ENCODE measurements at regions not wholly inside any gene's neighbourhood (a gene's known extent, or its start where the extent isn't known, plus 50 kb on each side); places are given as distances from the start of the nearest gene placed in this dataset.

DNA sequence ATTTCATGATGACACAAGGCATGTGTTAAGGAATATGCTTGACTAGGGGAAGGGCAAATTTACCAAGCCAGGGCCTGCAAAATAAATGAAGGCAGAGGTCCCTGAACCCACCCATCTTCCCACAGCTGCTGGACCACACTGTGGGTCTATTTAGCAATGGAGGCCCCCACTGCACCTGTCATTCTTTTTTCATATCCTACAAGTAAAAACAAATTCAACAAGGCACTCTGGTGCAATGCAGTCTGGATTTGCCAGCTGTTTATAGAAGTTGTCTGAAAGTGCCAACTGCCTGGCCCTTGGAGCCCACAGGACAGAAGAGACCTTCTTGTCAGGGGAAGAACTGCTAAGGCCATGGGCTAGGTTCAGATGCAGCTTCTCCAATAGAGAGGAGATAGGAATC lies 112.8 kb upstream of the ATL2 start:
- no peak overlapping the region for H3K4me3 ChIP-seq (replicated peaks; ENCODE audit: insufficient read depth, low read length)
- no peak for TF ChIP-seq POLR2AphosphoS5 (IDR thresholded peaks at IDR 0.05; ENCODE audit: low read depth)
- TF ChIP-seq, protein P1, sequence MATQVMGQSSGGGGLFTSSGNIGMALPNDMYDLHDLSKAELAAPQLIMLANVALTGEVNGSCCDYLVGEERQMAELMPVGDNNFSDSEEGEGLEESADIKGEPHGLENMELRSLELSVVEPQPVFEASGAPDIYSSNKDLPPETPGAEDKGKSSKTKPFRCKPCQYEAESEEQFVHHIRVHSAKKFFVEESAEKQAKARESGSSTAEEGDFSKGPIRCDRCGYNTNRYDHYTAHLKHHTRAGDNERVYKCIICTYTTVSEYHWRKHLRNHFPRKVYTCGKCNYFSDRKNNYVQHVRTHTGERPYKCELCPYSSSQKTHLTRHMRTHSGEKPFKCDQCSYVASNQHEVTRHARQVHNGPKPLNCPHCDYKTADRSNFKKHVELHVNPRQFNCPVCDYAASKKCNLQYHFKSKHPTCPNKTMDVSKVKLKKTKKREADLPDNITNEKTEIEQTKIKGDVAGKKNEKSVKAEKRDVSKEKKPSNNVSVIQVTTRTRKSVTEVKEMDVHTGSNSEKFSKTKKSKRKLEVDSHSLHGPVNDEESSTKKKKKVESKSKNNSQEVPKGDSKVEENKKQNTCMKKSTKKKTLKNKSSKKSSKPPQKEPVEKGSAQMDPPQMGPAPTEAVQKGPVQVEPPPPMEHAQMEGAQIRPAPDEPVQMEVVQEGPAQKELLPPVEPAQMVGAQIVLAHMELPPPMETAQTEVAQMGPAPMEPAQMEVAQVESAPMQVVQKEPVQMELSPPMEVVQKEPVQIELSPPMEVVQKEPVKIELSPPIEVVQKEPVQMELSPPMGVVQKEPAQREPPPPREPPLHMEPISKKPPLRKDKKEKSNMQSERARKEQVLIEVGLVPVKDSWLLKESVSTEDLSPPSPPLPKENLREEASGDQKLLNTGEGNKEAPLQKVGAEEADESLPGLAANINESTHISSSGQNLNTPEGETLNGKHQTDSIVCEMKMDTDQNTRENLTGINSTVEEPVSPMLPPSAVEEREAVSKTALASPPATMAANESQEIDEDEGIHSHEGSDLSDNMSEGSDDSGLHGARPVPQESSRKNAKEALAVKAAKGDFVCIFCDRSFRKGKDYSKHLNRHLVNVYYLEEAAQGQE (IDR thresholded peaks at IDR 0.05; ENCODE audit: insufficient replicate concordance, low read depth), result no peak
- DNase-seq (ENCODE audit: low read depth in 1 of 2, low spot score in 1 of 2), result no peak
- no peak overlapping the region for H3K27ac ChIP-seq (replicated peaks)
- no peaks in the 10 kb centered on the region for H3K27me3 ChIP-seq (ENCODE audit: insufficient read depth, poor library complexity, severe bottlenecking)

DNA sequence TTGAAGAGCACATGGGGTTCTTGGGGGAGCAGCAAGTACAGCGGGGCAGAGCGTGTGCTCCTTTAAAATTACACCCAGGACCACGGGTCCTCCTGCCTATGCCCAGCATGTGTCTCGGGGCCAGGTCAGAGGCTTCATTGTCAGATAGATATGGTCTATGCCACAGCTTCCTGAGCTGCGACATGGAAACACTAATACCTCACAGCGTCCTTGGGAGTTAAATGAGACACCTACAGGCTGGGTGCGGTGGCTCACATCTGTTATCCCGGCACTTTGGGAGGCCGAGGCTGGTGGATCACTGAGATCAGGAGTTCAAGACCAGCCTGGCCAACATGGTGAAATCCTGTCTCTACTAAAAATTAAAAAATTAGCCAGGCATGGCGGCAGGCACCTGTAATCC lies 110.8 kb upstream of the ATL2 start:
- Histone ChIP-seq H3K4me3 (replicated peaks; ENCODE audit: insufficient read depth, low read length) (no peak overlapping the region), H3K27me3 (ENCODE audit: insufficient read depth, poor library complexity, severe bottlenecking) (no peaks in the 10 kb centered on the region), H3K27ac (replicated peaks) (no peak overlapping the region)
- TF ChIP-seq GABPA (IDR thresholded peaks at IDR 0.05; ENCODE audit: low read depth) (no peak), SPI1 (IDR thresholded peaks at IDR 0.05; ENCODE audit: borderline replicate concordance, low read depth) (no peak), POLR2AphosphoS5 (IDR thresholded peaks at IDR 0.05; ENCODE audit: low read depth) (no peak)
- TF ChIP-seq, protein P1 (IDR thresholded peaks at IDR 0.05; ENCODE audit: insufficient replicate concordance, low read depth), result no peak
- TF ChIP-seq, protein P2, sequence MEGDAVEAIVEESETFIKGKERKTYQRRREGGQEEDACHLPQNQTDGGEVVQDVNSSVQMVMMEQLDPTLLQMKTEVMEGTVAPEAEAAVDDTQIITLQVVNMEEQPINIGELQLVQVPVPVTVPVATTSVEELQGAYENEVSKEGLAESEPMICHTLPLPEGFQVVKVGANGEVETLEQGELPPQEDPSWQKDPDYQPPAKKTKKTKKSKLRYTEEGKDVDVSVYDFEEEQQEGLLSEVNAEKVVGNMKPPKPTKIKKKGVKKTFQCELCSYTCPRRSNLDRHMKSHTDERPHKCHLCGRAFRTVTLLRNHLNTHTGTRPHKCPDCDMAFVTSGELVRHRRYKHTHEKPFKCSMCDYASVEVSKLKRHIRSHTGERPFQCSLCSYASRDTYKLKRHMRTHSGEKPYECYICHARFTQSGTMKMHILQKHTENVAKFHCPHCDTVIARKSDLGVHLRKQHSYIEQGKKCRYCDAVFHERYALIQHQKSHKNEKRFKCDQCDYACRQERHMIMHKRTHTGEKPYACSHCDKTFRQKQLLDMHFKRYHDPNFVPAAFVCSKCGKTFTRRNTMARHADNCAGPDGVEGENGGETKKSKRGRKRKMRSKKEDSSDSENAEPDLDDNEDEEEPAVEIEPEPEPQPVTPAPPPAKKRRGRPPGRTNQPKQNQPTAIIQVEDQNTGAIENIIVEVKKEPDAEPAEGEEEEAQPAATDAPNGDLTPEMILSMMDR (IDR thresholded peaks at IDR 0.05; ENCODE audit: insufficient read depth, low read length), result no peak
- DNase-seq (ENCODE audit: low read depth in 1 of 2, low spot score in 1 of 2), result no peak

DNA sequence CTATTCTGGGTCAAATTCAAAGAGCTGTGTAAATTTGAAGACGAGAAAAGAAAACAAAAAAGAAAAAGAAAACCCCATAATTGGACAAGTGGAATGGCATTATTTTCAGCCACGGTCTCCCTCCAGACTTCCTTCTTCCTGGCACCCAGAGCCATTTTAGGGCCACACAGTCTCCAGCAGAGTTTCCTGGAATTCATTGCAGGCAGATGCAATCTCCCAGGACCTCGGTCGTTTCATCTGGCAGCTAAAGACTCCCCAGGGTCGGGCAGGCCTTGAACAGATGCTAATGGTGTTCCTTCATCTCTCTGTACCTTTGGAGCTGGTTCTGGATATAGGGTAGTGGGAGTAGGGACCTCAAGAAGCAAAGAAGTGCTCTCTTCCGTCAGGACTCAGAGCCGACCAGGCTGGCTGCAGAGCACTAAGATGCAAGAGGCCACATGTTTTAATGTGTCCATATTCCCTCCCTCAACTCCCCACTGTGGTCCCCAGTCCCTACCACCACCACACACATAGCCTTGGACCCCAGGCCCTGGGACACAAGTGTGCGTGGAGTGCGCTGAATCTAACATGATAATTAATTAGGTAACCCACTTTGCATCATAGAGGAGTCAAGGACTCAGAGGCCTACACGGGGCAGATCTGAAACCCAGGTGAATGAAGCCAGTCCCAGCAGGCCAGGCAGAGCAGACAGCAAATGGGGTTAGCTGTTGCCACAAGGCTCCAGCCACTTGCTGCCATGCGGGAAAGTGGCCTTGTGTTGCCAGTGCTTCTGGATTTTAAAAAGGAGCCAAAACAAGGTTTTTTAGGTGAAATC lies 109.3 kb upstream of the ATL2 start:
- DNase-seq (ENCODE audit: low read depth in 1 of 2, low spot score in 1 of 2), result no peak
- TF ChIP-seq, protein P2 (IDR thresholded peaks at IDR 0.05; ENCODE audit: insufficient read depth, low read length), result no peak
- TF ChIP-seq SPI1 (IDR thresholded peaks at IDR 0.05; ENCODE audit: borderline replicate concordance, low read depth) (no peak), GABPA (IDR thresholded peaks at IDR 0.05; ENCODE audit: low read depth) (no peak), POLR2AphosphoS5 (IDR thresholded peaks at IDR 0.05; ENCODE audit: low read depth) (no peak)
- TF ChIP-seq, protein P1 (IDR thresholded peaks at IDR 0.05; ENCODE audit: insufficient replicate concordance, low read depth), result no peak
- no peak overlapping the region for H3K27ac ChIP-seq (replicated peaks)
- no peaks in the 10 kb centered on the region for H3K27me3 ChIP-seq (ENCODE audit: insufficient read depth, poor library complexity, severe bottlenecking)
- H3K4me3 ChIP-seq (replicated peaks; ENCODE audit: insufficient read depth, low read length), result no peak overlapping the region
